ENCODE measurements at regions not wholly inside any gene's neighbourhood (a gene's known extent, or its start where the extent isn't known, plus 50 kb on each side); places are given as distances from the start of the nearest gene placed in this dataset.

- TF ChIP-seq CTCF (conservative IDR thresholded peaks at IDR 0.05; ENCODE audit: low read depth, low read length), result peak; percentile 8
- no peak overlapping the region for H3K4me3 ChIP-seq (ENCODE audit: low read depth, low read length)
- DNase-seq (ENCODE audit: low read depth), result no peak
Observed at GRCh38 chr9:109560470-109561132, 62.5 kb upstream of the PTPN3 start.

- DNase-seq (ENCODE audit: low read depth), result no peak
- TF ChIP-seq CTCF (conservative IDR thresholded peaks at IDR 0.05; ENCODE audit: low read depth, low read length), result no peak
Observed at GRCh38 chr9:109561137-109561536, 63.0 kb upstream of the PTPN3 start.

DNA sequence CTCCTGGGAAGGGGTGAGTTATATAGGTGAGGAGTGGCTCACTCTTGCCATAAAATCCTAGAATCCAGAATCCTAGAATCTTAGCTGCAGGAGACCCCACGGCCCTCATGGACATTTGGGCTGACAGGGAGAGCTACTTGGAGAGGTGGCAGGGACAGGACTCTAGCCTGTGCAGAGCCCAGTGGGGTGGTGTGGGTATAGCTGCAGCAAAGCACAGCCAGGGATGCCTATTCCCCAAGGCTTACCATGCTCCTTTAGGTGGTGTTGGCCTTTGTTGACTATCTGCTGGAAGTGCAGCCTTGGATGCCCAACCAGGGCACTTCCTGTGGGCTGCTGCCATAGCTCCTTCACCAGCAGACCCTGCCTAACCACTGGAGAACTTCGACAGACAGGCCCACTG is 70.0 kb upstream of the PTPN3 start:
- no peak overlapping the region for H3K4me3 ChIP-seq (ENCODE audit: low read depth, low read length)
- DNase-seq (ENCODE audit: low read depth), result no peak
- no peak for TF ChIP-seq CTCF (conservative IDR thresholded peaks at IDR 0.05; ENCODE audit: low read depth, low read length)

More at GRCh38 chr9:109561137-109561536, 63.0 kb upstream of the PTPN3 start:
- H3K4me3 ChIP-seq (ENCODE audit: low read depth, low read length), result no peak overlapping the region

- no peak for DNase-seq (ENCODE audit: low read depth)
- no peak for TF ChIP-seq CTCF (conservative IDR thresholded peaks at IDR 0.05; ENCODE audit: low read depth, low read length)
Observed at GRCh38 chr9:109568568-109569210, 70.6 kb upstream of the PTPN3 start.

GRCh38 chr9:109574061-109574882 is 76.2 kb upstream of the PTPN3 start:
- no peak overlapping the region for H3K4me3 ChIP-seq (ENCODE audit: low read depth, low read length)
- peak; percentile 35 for DNase-seq (ENCODE audit: low read depth)
- TF ChIP-seq CTCF (conservative IDR thresholded peaks at IDR 0.05; ENCODE audit: low read depth, low read length), result peak; percentile 78

More at GRCh38 chr9:109568568-109569210, 70.6 kb upstream of the PTPN3 start:
- H3K4me3 ChIP-seq (ENCODE audit: low read depth, low read length), result no peak overlapping the region

DNA sequence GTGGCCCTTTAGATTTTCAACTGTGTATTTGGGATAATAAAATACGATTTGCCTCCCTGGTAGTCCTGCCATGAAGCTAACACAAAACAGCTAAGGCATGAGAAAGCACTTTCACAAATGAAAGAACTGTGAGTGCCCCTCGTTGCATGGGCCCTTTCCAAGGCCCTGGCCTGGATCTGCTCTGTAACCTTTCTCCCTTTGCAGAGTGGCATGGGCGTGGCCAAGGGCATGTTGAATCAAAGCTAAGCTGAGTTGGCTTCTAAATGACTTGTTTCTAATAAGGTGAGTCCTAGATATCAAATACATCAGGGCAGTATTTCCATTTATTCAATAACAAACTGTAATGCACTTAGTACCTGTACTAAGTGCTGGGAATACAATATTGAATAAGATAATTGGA is 78.7 kb upstream of the PTPN3 start:
- TF ChIP-seq CTCF (conservative IDR thresholded peaks at IDR 0.05; ENCODE audit: low read depth, low read length), result no peak
- DNase-seq (ENCODE audit: low read depth), result no peak

More for the DNA sequence above, 78.7 kb upstream of the PTPN3 start:
- H3K4me3 ChIP-seq (ENCODE audit: low read depth, low read length), result no peak overlapping the region
